22Rv1 (cell line): ENCODE measurements at regions not wholly inside any gene's neighbourhood (a gene's known extent, or its start where the extent isn't known, plus 50 kb on each side); places are given as distances from the start of the nearest gene placed in this dataset.

Experiments
- H3K27ac ChIP-seq: fragments of 450-650 bp; 2 replicates; pipeline ENCODE4 v1.5.1; 2017
- ZFX ChIP-seq: fragments of 450-650 bp; IDR thresholded peaks from 2 replicates; pipeline ENCODE4 v1.6.1; 2017; ENCODE audit warnings: antibody characterized with exemption, borderline replicate concordance
- TF ChIP-seq, protein P1 (sequence below): fragments of 450-650 bp; IDR thresholded peaks from 2 replicates; pipeline ENCODE4 v1.5.1; 2017; ENCODE audit warnings: mild to moderate bottlenecking

GRCh38 chr4:63717384-63717783 lies 691.9 kb downstream of the TECRL start:
- no peak overlapping the region for H3K27ac ChIP-seq
- no peak for TF ChIP-seq ZFX
- TF ChIP-seq, protein P1, sequence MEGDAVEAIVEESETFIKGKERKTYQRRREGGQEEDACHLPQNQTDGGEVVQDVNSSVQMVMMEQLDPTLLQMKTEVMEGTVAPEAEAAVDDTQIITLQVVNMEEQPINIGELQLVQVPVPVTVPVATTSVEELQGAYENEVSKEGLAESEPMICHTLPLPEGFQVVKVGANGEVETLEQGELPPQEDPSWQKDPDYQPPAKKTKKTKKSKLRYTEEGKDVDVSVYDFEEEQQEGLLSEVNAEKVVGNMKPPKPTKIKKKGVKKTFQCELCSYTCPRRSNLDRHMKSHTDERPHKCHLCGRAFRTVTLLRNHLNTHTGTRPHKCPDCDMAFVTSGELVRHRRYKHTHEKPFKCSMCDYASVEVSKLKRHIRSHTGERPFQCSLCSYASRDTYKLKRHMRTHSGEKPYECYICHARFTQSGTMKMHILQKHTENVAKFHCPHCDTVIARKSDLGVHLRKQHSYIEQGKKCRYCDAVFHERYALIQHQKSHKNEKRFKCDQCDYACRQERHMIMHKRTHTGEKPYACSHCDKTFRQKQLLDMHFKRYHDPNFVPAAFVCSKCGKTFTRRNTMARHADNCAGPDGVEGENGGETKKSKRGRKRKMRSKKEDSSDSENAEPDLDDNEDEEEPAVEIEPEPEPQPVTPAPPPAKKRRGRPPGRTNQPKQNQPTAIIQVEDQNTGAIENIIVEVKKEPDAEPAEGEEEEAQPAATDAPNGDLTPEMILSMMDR: peak; percentile 81

DNA sequence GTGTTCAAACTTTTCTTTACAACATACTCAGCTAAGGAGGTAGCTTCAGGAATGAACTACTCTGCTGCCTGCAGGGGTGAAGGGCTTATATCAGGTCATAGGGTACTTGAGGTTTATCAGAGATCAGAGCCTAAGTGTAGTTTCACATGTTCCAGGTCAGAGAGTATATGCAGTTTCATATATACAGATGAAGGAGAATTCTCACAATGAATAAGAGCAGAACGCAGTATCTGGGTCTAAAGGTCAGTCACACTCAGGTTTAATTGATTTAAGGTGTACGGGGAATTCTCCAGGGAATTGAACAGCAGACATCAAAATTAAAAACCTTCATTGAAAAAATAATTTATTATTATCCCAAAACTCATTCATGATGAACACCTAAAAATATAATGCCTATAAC lies 700.6 kb downstream of the TECRL start:
- TF ChIP-seq ZFX: no peak
- TF ChIP-seq, protein P1: no peak
- H3K27ac ChIP-seq: no peak overlapping the region

- TF ChIP-seq ZFX: no peak
- TF ChIP-seq, protein P1: no peak
- no peak overlapping the region for H3K27ac ChIP-seq
These were observed 708.7 kb downstream of the TECRL start for GRCh38 chr4:63700569-63700968.

GRCh38 chr4:63693321-63693720 lies 715.9 kb downstream of the TECRL start:
- TF ChIP-seq ZFX: no peak
- TF ChIP-seq, protein P1: no peak
- H3K27ac ChIP-seq: no peak overlapping the region

DNA sequence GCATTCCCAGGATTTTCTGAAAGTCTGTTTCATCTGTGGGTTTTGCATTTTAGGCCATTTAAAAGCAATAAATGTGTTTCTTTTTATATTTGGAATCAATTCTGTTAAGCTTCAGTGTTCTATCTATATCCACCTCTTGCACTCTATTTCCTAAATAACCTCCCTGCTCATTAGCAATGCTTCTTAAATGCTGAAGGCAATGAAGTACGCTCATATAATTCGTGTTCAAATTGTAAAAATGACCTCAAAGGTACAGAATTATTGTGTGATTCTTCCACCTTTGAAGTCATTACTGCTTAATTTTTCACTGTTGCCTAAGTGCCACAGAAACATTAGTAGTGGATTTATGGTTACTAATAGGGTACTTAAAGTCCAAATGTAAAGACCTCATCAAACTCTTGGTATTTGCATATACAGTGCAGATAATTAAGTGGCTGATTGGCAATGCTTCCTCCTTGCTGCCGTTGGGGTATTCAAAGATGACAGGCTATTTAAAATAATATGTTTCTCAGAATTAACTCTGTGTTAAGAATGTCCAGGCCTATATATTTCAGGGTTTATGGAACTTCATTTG lies 730.8 kb downstream of the TECRL start:
- no peak overlapping the region for H3K27ac ChIP-seq
- TF ChIP-seq ZFX: no peak
- TF ChIP-seq, protein P1: no peak

DNA sequence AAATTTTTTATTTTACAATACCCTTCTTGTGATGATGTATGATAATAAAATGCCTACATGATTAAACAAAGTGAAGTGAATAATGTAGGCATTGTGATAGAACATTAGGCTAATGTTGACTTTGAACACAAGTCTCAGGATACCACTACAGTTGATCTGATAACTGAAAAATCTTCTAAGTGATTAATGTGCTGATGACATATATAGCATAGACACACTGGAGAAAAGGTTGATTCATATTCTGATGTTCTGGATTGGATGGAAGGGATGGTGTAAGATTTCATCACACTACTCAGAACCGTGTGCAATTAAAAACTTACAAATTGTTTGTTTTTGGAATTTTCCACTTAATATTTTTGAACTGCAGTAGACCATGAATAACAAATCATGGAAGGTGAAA lies 738.5 kb downstream of the TECRL start:
- no peak overlapping the region for H3K27ac ChIP-seq
- TF ChIP-seq ZFX: no peak
- TF ChIP-seq, protein P1: no peak

- TF ChIP-seq ZFX: no peak
- TF ChIP-seq, protein P1: no peak
- H3K27ac ChIP-seq: no peak overlapping the region
These were observed 745.4 kb downstream of the TECRL start for GRCh38 chr4:63663870-63664269.
